ENCODE measurements at regions not wholly inside any gene's neighbourhood (a gene's known extent, or its start where the extent isn't known, plus 50 kb on each side); places are given as distances from the start of the nearest gene placed in this dataset.
A peak's percentile ranks its signal among the peaks of the same experiment; 100 is the strongest.

DNA sequence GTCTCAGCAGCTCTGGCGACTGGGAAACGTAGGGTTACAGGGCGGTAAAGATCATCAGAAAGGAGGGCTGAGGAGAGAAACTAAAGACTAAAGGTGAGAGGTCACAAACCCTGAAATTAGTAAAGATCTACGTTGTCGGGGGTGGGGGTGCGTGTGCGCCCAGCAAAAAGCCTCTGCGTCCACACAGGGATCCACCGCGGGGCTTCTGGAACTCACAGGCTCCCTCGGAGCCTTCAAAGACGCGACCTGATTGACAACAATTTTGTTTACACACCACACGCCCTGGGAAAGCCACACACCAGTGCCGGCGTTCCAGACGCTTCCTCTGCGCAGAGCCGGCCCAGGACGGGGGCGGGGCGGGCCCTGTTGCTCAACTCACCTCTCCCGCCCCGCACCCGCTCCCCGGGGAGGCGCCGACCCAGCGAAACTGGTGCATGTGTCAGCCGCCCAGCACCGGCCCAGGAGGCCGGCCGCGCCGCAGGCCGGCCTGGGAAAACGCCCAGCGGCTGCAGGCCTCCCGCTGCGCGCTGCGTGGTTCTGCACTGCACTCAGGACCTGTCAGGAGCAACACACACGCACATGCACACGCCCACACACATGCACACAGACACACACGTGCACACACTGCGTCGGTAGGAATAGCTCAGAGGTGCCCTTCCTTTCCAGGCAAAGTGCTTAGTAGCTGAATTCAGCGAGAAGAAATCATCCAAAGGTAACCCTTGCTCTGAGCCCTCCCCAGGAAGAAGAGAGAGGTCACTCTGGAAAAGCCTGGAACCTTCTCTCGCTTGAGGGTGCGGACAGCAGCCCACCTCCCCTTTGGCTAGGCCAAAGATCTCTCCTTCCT is 57.2 kb upstream of the ARID1B start:
- BruUV-seq (replicated peaks) = no TSS peak
- CTCF ChIA-PET (ENCODE audit: unreplicated experiment) = interaction anchor here (1.0 to 1.5 kb wide), 4 partner anchors 9 to 34 kb away, joined by 4 to 5 read pairs (median 4); no protein-coding TSS in a partner anchor
- Histone ChIP-seq H3K4me1 (ENCODE audit: insufficient read depth, low read length, poor library complexity, severe bottlenecking) (peaks cover 28% of the 10 kb centered on the region), H3K9me3 (ENCODE audit: low read length) (no peaks in the 10 kb centered on the region), H3K79me2 (ENCODE audit: insufficient read depth, low read depth, low read length) (no peaks in the 10 kb centered on the region), H3K36me3 (ENCODE audit: insufficient read depth, low read length) (no peaks in the 10 kb centered on the region), H4K20me1 (ENCODE audit: insufficient read depth, low read length) (no peaks in the 10 kb centered on the region), H3K27ac (ENCODE audit: low read depth, low read length, poor library complexity, severe bottlenecking) (peak overlapping the region; percentile 45), H3K4me2 (ENCODE audit: low read length) (peak overlapping the region; percentile 56), H3K4me3 (ENCODE audit: low read depth, low read length, poor library complexity, severe bottlenecking) (peak overlapping the region; percentile 42), H2AFZ (ENCODE audit: low read length) (peak overlapping the region; percentile 93), H3K9me2 (ENCODE audit: insufficient read depth, low read length) (no peaks in the 10 kb centered on the region)
- POLR2A ChIA-PET = interaction anchor here (0.6 to 2.4 kb wide), 18 partner anchors 9 to 301 kb away, joined by 3 to 18 read pairs (median 6); no protein-coding TSS in a partner anchor
- intact Hi-C loops (cut with micrococcal nuclease; ENCODE audit: unreplicated experiment) = loop anchor here (1.0 to 2.0 kb wide), 2 partner anchors 33 to 35 kb away; no protein-coding TSS in a partner anchor
- peak; percentile 64 for DNase-seq (ENCODE audit: low spot score)
- no peak for TF ChIP-seq EZH2phosphoT487 (IDR thresholded peaks at IDR 0.05; ENCODE audit: borderline replicate concordance, low read depth, low read length)
- TF ChIP-seq, protein P1, sequence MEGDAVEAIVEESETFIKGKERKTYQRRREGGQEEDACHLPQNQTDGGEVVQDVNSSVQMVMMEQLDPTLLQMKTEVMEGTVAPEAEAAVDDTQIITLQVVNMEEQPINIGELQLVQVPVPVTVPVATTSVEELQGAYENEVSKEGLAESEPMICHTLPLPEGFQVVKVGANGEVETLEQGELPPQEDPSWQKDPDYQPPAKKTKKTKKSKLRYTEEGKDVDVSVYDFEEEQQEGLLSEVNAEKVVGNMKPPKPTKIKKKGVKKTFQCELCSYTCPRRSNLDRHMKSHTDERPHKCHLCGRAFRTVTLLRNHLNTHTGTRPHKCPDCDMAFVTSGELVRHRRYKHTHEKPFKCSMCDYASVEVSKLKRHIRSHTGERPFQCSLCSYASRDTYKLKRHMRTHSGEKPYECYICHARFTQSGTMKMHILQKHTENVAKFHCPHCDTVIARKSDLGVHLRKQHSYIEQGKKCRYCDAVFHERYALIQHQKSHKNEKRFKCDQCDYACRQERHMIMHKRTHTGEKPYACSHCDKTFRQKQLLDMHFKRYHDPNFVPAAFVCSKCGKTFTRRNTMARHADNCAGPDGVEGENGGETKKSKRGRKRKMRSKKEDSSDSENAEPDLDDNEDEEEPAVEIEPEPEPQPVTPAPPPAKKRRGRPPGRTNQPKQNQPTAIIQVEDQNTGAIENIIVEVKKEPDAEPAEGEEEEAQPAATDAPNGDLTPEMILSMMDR (conservative IDR thresholded peaks at IDR 0.05; ENCODE audit: low read length) = no peak

DNA sequence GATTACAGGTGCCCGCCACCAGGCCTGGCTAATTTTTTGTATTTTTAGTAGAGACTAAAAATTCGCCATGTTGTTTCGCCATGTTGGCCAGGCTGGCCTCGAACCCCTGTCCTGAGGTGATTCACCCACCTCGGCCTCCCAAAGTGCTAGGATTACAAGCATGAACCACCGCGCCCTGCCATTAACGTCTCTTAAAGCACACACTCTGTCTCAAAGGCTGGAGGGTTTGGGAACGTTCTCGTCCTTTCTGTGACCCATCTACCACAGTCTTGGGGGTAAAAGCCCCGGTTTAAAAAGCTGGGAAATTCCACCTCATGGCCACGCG is 57.8 kb upstream of the ARID1B start:
- POLR2A ChIA-PET = interaction anchor here (0.6 to 0.7 kb wide), 2 partner anchors 35 to 84 kb away, joined by 3 to 7 read pairs; no protein-coding TSS in a partner anchor
- BruUV-seq (replicated peaks) = no TSS peak

More for the DNA sequence above, 57.8 kb upstream of the ARID1B start:
- peak overlapping the region; percentile 93 for H2AFZ ChIP-seq (ENCODE audit: low read length)
- no peaks in the 10 kb centered on the region for H3K9me3 ChIP-seq (ENCODE audit: low read length)
- H3K4me3 ChIP-seq (ENCODE audit: low read depth, low read length, poor library complexity, severe bottlenecking) = peak overlapping the region; percentile 42
- intact Hi-C loops (cut with micrococcal nuclease; ENCODE audit: unreplicated experiment) = no loop called here
- H4K20me1 ChIP-seq (ENCODE audit: insufficient read depth, low read length) = no peaks in the 10 kb centered on the region
- CTCF ChIA-PET (ENCODE audit: unreplicated experiment) = no interaction called here
- H3K79me2 ChIP-seq (ENCODE audit: insufficient read depth, low read depth, low read length) = no peaks in the 10 kb centered on the region
- TF ChIP-seq EZH2phosphoT487 (IDR thresholded peaks at IDR 0.05; ENCODE audit: borderline replicate concordance, low read depth, low read length) = no peak
- TF ChIP-seq, protein P1 (conservative IDR thresholded peaks at IDR 0.05; ENCODE audit: low read length) = no peak
- no peak overlapping the region for H3K27ac ChIP-seq (ENCODE audit: low read depth, low read length, poor library complexity, severe bottlenecking)
- no peak for DNase-seq (ENCODE audit: low spot score)
- no peaks in the 10 kb centered on the region for H3K9me2 ChIP-seq (ENCODE audit: insufficient read depth, low read length)
- no peaks in the 10 kb centered on the region for H3K36me3 ChIP-seq (ENCODE audit: insufficient read depth, low read length)
- H3K4me1 ChIP-seq (ENCODE audit: insufficient read depth, low read length, poor library complexity, severe bottlenecking) = peaks cover 28% of the 10 kb centered on the region
- peak overlapping the region; percentile 56 for H3K4me2 ChIP-seq (ENCODE audit: low read length)

Data from OCI-LY7 (cell line).